Fibroblast of peridontal ligament (primary cell): ENCODE measurements at regions not wholly inside any gene's neighbourhood (a gene's known extent, or its start where the extent isn't known, plus 50 kb on each side); places are given as distances from the start of the nearest gene placed in this dataset.
"Not testable (repeated sequence)": the region's sequence is repeated elsewhere in the genome, so short reads cannot be mapped to it uniquely, and the experiment has no call there.

Experiments
- DNase-seq: peaks from one replicate; pipeline ENCODE4 v3.0.0-alpha.2; 2010; ENCODE audit errors: extremely low read depth

DNA sequence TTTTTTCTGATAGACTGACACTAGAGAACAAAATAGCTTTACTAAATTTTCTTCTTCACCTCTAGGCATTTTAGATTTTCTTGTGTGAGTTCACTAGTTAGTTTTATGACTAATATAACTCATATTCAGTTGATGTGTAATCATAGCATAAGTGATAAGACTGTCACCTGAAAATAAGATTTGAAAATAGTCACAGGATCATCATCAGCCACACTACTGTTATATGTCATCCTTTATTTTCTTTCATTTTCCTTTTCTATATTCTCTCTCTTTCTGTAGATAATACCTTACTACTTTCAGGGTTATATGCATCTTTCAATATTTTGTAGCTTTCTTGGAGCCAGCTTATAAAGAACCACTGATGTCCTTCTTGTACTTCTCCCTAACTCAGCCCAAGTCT, 292.6 kb downstream of the TDRD3 start:
- no peak for DNase-seq

DNA sequence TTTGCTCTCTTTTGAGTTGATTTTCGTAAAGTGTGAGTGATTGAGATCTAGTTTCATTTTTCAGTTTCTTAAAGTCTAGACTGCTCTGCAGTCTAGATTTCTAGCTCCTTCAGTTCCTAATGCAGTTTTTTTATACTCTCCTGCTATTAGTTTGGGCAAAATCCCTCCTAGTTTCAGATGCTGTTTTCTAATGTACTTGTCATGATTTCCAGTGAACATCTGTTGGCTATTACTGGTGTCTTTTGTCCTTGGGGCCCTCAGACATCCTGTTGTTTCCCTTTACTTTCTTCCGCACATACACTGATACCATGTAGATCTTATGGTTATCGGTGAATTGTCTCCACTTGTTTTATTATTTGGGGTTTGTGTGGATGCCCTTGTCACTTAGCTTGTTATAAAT, 292.1 kb downstream of the TDRD3 start:
- no peak for DNase-seq

- no peak for DNase-seq
Observed at GRCh38 chr13:60679928-60680694, 283.1 kb downstream of the TDRD3 start.

- DNase-seq, result no peak
Observed at GRCh38 chr13:60679131-60679530, 282.1 kb downstream of the TDRD3 start.

- DNase-seq, result no peak
Observed at GRCh38 chr13:60671386-60671785, 274.4 kb downstream of the TDRD3 start.

DNA sequence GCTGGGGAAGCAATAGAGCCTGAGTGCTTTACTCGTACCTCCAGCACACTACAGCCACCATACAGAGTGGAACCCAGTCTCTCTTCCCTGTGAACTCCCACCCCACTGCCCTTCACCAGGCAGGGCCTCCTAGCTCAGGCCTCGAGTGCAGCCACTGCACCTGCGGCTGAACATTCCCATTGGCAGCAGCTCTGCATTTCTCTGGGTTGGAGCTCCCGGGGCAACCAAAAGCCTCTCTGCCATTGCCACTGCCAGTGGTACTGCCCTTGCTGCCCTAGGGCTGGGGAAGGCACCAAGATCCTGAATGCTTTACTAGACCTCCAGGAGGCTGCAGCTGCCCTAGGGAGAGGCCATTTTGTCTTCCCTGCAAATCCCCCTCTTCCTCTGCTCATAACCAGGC, 266.8 kb downstream of the TDRD3 start:
- DNase-seq, result no peak

DNA sequence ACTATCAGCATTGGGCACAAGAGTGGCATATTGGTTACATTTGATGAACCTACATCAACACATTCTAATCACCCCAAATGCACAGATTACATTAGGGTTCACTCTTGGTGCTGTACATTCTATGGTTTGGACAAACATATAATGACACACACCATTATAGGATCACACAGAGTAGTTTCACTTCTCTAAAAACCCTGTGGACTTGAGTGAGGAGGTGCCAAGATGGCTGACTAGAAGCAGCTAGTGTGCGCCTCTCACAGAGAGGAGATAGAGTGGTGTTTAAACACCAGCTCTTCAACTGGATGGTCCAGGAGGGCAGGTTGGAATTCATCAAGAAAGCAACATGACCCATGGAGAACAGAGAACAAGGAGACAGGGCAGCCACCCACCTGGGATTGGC, 265.6 kb downstream of the TDRD3 start:
- DNase-seq, result no peak

- DNase-seq, result no peak
Observed at GRCh38 chr13:60661521-60661920, 264.5 kb downstream of the TDRD3 start.

DNA sequence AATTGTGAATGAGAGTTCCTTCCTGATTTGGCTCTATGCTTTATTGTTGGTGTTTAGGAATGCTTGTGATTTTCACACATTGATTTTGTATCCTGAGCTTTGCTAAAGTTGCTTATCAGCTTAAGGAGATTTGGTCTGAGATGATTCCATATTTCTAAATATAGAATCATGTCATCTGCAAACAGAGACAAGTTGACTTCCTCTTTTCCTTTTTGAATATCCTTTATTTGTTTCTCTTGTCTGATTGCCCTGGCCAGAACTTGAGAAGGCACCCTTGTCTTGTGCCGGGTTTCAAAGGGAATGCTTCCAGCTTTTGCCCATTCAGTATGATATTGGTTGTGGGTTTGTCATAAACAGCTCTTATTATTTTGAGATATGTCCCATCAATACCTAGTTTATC, 260.6 kb downstream of the TDRD3 start:
- not testable (repeated sequence) for DNase-seq

- no peak for DNase-seq
Observed at GRCh38 chr13:60655256-60655655, 258.2 kb downstream of the TDRD3 start.

- no peak for DNase-seq
Observed at GRCh38 chr13:60654415-60654814, 257.4 kb downstream of the TDRD3 start.

DNA sequence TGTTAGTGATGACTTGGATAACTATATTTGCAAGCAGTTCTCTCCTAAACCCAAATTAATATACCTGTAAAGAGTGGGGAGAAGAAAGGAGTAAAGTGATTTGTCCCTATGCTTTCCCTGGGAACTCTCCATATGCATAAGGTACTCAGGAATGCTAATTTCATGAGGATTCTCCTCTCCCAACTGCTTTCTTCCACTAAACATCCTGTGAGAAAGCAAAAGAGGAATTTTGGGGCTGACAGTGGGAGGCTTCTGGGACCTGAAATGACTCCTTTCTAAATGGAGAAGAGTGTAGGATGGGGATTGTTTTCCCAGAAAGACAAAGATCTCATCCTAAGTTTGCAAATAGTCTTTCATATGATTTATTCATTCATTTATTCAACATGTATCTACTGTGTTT, 250.5 kb downstream of the TDRD3 start:
- DNase-seq, result no peak

GRCh38 chr13:60646620-60647019, 249.6 kb downstream of the TDRD3 start:
- no peak for DNase-seq

DNA sequence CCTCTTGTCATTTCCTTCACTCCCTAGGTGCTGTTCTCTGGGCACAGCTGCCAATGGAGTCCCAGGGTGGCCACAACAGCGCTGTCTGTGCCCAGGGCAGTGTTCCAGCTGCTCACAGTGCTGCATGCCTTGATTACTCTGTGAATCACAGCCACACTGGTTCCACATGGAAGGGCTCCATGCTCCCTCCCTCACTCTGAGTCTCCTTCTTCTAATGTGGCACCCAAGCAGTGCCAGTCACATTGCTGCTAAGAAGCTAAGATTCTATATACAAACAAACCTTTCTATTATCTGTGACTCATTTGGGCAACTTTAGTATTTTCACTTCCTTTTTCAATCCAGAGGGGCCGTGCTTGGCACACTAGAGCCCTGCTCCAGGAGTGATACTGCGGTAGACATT, 248.7 kb downstream of the TDRD3 start:
- no peak for DNase-seq

DNA sequence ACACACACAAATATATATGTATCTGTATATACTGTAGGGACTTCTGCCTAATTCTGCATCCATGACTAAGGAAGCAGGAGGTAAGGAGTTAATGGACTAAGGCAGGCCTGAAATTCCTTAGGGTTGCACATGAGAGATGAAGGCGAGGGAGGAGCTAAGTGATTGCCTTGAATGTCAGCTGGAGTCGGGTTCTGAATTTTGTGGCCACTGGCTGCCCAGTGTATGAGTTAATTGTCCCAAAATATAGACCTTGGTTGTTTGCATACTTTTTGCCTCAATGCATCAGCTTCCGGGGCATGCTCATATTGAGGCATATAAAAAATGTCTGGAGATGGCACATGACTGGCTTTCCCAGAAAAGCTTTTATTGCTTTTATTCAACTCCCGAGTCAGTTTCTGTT, 245.5 kb downstream of the TDRD3 start:
- no peak for DNase-seq

GRCh38 chr13:60629158-60629557, 232.1 kb downstream of the TDRD3 start:
- no peak for DNase-seq

- DNase-seq, result peak; percentile 2
Observed at GRCh38 chr13:60627071-60627686, 230.2 kb downstream of the TDRD3 start.
